Mesothelial cell of epicardium (in vitro differentiated cells): ENCODE measurements at regions not wholly inside any gene's neighbourhood (a gene's known extent, or its start where the extent isn't known, plus 50 kb on each side); places are given as distances from the start of the nearest gene placed in this dataset.

Experiments used
- DNase-seq, 2 experiments: peaks; one replicate each; pipeline ENCODE4 v3.0.0; 2021; ENCODE audit warnings: low spot score in 2 of 2; ENCODE audit not compliant: unreplicated experiment in 2 of 2
- H3K27ac Mint-ChIP-seq: 2 replicates; pipeline ENCODE4 v1.8.0; 2021; ENCODE audit warnings: mixed read lengths
- H3K27me3 Mint-ChIP-seq: 2 replicates; pipeline ENCODE4 v1.8.0; 2021; ENCODE audit warnings: low read depth, mixed read lengths
- H3K36me3 Mint-ChIP-seq: 2 replicates; pipeline ENCODE4 v1.8.0; 2021; ENCODE audit warnings: mixed read lengths
- H3K4me1 Mint-ChIP-seq: 2 replicates; pipeline ENCODE4 v1.8.0; 2021; ENCODE audit warnings: mixed read lengths
- H3K4me3 Mint-ChIP-seq: 2 replicates; pipeline ENCODE4 v1.8.0; 2021; ENCODE audit warnings: mild to moderate bottlenecking, moderate library complexity, mixed read lengths
- H3K9me3 Mint-ChIP-seq: 2 replicates; pipeline ENCODE4 v1.8.0; 2021; ENCODE audit warnings: mixed read lengths
- CTCF ChIP-seq: fragments of 200-600 bp; sonication (generic); IDR thresholded peaks from one replicate; pipeline ENCODE4 v1.5.0; 2021; ENCODE audit warnings: antibody characterized with exemption; ENCODE audit not compliant: unreplicated experiment

- DNase-seq, result no peak
- H3K27ac Mint-ChIP-seq, result no peak overlapping the region
Observed at GRCh38 chr10:43772171-43772570, 123.5 kb upstream of the ZNF32 start.

GRCh38 chr10:43771675-43772074, 123.0 kb upstream of the ZNF32 start:
- Mint-ChIP-seq H3K4me1 (no peaks in the 10 kb centered on the region), H3K9me3 (peaks cover 55% of the 10 kb centered on the region), H3K4me3 (no peak overlapping the region), H3K27me3 (peaks cover 1% of the 10 kb centered on the region), H3K36me3 (no peaks in the 10 kb centered on the region), H3K27ac (no peak overlapping the region)
- no peak for DNase-seq
- TF ChIP-seq CTCF, result no peak

More at GRCh38 chr10:43772171-43772570, 123.5 kb upstream of the ZNF32 start:
- no peaks in the 10 kb centered on the region for H3K36me3 Mint-ChIP-seq
- no peaks in the 10 kb centered on the region for H3K4me1 Mint-ChIP-seq
- peaks cover 50% of the 10 kb centered on the region for H3K9me3 Mint-ChIP-seq
- H3K27me3 Mint-ChIP-seq, result peaks cover 3% of the 10 kb centered on the region
- H3K4me3 Mint-ChIP-seq, result no peak overlapping the region
- TF ChIP-seq CTCF, result no peak

GRCh38 chr10:43765516-43765915, 116.8 kb upstream of the ZNF32 start:
- no peak for DNase-seq
- Mint-ChIP-seq H3K27me3 (peaks cover 3% of the 10 kb centered on the region), H3K4me1 (no peaks in the 10 kb centered on the region), H3K36me3 (no peaks in the 10 kb centered on the region), H3K9me3 (peaks cover 33% of the 10 kb centered on the region), H3K4me3 (no peak overlapping the region), H3K27ac (no peak overlapping the region)
- no peak for TF ChIP-seq CTCF

GRCh38 chr10:43763846-43764245, 115.2 kb upstream of the ZNF32 start:
- Mint-ChIP-seq H3K36me3 (no peaks in the 10 kb centered on the region), H3K4me1 (no peaks in the 10 kb centered on the region), H3K27ac (no peak overlapping the region), H3K27me3 (peaks cover 4% of the 10 kb centered on the region), H3K4me3 (no peak overlapping the region), H3K9me3 (peaks cover 22% of the 10 kb centered on the region)
- DNase-seq, result no peak
- TF ChIP-seq CTCF, result no peak

- TF ChIP-seq CTCF, result no peak
- DNase-seq, result no peak
- peaks cover 4% of the 10 kb centered on the region for H3K27me3 Mint-ChIP-seq
- no peaks in the 10 kb centered on the region for H3K36me3 Mint-ChIP-seq
- no peaks in the 10 kb centered on the region for H3K9me3 Mint-ChIP-seq
- H3K4me1 Mint-ChIP-seq, result no peaks in the 10 kb centered on the region
- no peak overlapping the region for H3K4me3 Mint-ChIP-seq
- no peak overlapping the region for H3K27ac Mint-ChIP-seq
Observed at GRCh38 chr10:43760514-43760913, 111.8 kb upstream of the ZNF32 start.

GRCh38 chr10:43759216-43759615, 110.5 kb upstream of the ZNF32 start:
- Mint-ChIP-seq H3K27ac (no peak overlapping the region), H3K36me3 (no peaks in the 10 kb centered on the region), H3K4me3 (no peak overlapping the region), H3K4me1 (no peaks in the 10 kb centered on the region), H3K27me3 (peaks cover 6% of the 10 kb centered on the region), H3K9me3 (no peaks in the 10 kb centered on the region)
- TF ChIP-seq CTCF, result no peak
- DNase-seq, result no peak
